ENCODE measurements at regions not wholly inside any gene's neighbourhood (a gene's known extent, or its start where the extent isn't known, plus 50 kb on each side); places are given as distances from the start of the nearest gene placed in this dataset.

GRCh38 chr4:176549161-176549865, 229.5 kb downstream of the SPCS3 start:
- H3T11ph ChIP-seq (ENCODE audit: low read length) = no peak overlapping the region
- no peak overlapping the region for H2BK20ac ChIP-seq (ENCODE audit: low read depth, low read length, poor library complexity, severe bottlenecking)
- Mint-ChIP-seq H3K27me3 (ENCODE audit: low read depth) (no peaks in the 10 kb centered on the region), H3K27ac (no peak overlapping the region), H3K4me1 (no peaks in the 10 kb centered on the region), H3K36me3 (ENCODE audit: insufficient read depth in 1 of 3, low read depth in 3 of 3) (no peaks in the 10 kb centered on the region), H3K4me3 (no peak overlapping the region), H3K9me3 (no peaks in the 10 kb centered on the region; a peak in 1 of 5 replicates)
- H4K8ac ChIP-seq (replicated peaks; ENCODE audit: insufficient read length, low read depth, low read length) = no peak overlapping the region
- H3K9me3 ChIP-seq (ENCODE audit: control insufficient read depth, low read depth, low read length) = no peaks in the 10 kb centered on the region
- H3K27me3 ChIP-seq (ENCODE audit: insufficient read depth, low read length) = no peaks in the 10 kb centered on the region
- no peak overlapping the region for H3K4ac ChIP-seq (ENCODE audit: low read depth, low read length)
- H3K79me1 ChIP-seq (ENCODE audit: insufficient read depth, low read depth, low read length, poor library complexity, severe bottlenecking) = no peaks in the 10 kb centered on the region
- H2AK5ac ChIP-seq (ENCODE audit: insufficient read length, low read length) = no peak overlapping the region
- H3K23me2 ChIP-seq (ENCODE audit: insufficient read length, low read depth, low read length, poor library complexity, severe bottlenecking) = no peaks in the 10 kb centered on the region
- H3K18ac ChIP-seq (ENCODE audit: insufficient read length, low read depth, low read length) = no peak overlapping the region
- no peaks in the 10 kb centered on the region for H4K20me1 ChIP-seq (ENCODE audit: control insufficient read depth, insufficient read depth, insufficient read length)
- no peak overlapping the region for H2BK15ac ChIP-seq (ENCODE audit: low read depth, low read length)
- no peak overlapping the region for H3K9ac ChIP-seq (ENCODE audit: extremely low read depth, insufficient read length, low read length)
- H2AFZ ChIP-seq (ENCODE audit: low read length) = no peak overlapping the region
- WGBS (ENCODE audit: extremely low coverage, insufficient read length, low lambda C conversion rate) = no CpG with 5 or more reads among the region's 4 CpGs
- no peak overlapping the region for H4K91ac ChIP-seq (ENCODE audit: insufficient read length, low read depth, low read length)
- no peaks in the 10 kb centered on the region for H3K79me2 ChIP-seq (ENCODE audit: insufficient read depth, low read length)
- H2BK5ac ChIP-seq (ENCODE audit: insufficient read length, low read length) = no peak overlapping the region
- no peak overlapping the region for H2BK120ac ChIP-seq (ENCODE audit: low read depth, low read length, poor library complexity, severe bottlenecking)
- H3K23ac ChIP-seq (ENCODE audit: insufficient read length, low read depth, low read length) = no peak overlapping the region
- H3K4me1 ChIP-seq (ENCODE audit: insufficient read depth, low read length) = no peaks in the 10 kb centered on the region
- H4K5ac ChIP-seq (ENCODE audit: insufficient read length, low read depth, low read length) = no peak overlapping the region
- DNase-seq = no peak
- no peak overlapping the region for H3K14ac ChIP-seq (ENCODE audit: insufficient read depth, low read length)
- H3K27ac ChIP-seq (ENCODE audit: insufficient read length, low read depth, low read length) = no peak overlapping the region
- TF ChIP-seq CTCF (conservative IDR thresholded peaks at IDR 0.05) = no peak
- H3K4me2 ChIP-seq (ENCODE audit: insufficient read depth, insufficient read length, low read length) = no peak overlapping the region
- no peak overlapping the region for H3K56ac ChIP-seq (ENCODE audit: insufficient read length, low read depth, low read length)
- no peak overlapping the region for H2BK12ac ChIP-seq (ENCODE audit: insufficient read length, low read depth, low read length)
